ENCODE measurements at regions not wholly inside any gene's neighbourhood (a gene's known extent, or its start where the extent isn't known, plus 50 kb on each side); places are given as distances from the start of the nearest gene placed in this dataset.

- no peak overlapping the region for H3K27ac ChIP-seq
- TF ChIP-seq, protein P1, sequence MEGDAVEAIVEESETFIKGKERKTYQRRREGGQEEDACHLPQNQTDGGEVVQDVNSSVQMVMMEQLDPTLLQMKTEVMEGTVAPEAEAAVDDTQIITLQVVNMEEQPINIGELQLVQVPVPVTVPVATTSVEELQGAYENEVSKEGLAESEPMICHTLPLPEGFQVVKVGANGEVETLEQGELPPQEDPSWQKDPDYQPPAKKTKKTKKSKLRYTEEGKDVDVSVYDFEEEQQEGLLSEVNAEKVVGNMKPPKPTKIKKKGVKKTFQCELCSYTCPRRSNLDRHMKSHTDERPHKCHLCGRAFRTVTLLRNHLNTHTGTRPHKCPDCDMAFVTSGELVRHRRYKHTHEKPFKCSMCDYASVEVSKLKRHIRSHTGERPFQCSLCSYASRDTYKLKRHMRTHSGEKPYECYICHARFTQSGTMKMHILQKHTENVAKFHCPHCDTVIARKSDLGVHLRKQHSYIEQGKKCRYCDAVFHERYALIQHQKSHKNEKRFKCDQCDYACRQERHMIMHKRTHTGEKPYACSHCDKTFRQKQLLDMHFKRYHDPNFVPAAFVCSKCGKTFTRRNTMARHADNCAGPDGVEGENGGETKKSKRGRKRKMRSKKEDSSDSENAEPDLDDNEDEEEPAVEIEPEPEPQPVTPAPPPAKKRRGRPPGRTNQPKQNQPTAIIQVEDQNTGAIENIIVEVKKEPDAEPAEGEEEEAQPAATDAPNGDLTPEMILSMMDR (IDR thresholded peaks at IDR 0.05) = no peak
These were observed 453.2 kb upstream of the EPHA6 start for GRCh38 chr3:96361241-96361640.

GRCh38 chr3:96370637-96371036 is 443.8 kb upstream of the EPHA6 start:
- Histone ChIP-seq H3K36me3 (no peaks in the 10 kb centered on the region), H3K27me3 (replicated peaks; ENCODE audit: insufficient read depth) (no peaks in the 10 kb centered on the region), H3K27ac (no peak overlapping the region), H3K4me1 (ENCODE audit: control insufficient read depth in 1 of 2, low read depth in 2 of 2) (no peaks in the 10 kb centered on the region), H3K9me3 (no peaks in the 10 kb centered on the region), H3K4me3 (no peak overlapping the region)
- ATAC-seq (ENCODE audit: insufficient number of reproducible peaks, low FRiP score, low read depth) = no peak
- TF ChIP-seq, protein P1 (IDR thresholded peaks at IDR 0.05) = no peak
- no peak for DNase-seq (ENCODE audit: low spot score)

More at GRCh38 chr3:96361241-96361640, 453.2 kb upstream of the EPHA6 start:
- Histone ChIP-seq H3K27me3 (replicated peaks; ENCODE audit: insufficient read depth) (no peaks in the 10 kb centered on the region), H3K4me1 (ENCODE audit: control insufficient read depth in 1 of 2, low read depth in 2 of 2) (no peaks in the 10 kb centered on the region), H3K36me3 (no peaks in the 10 kb centered on the region), H3K4me3 (no peak overlapping the region), H3K9me3 (no peaks in the 10 kb centered on the region)
- ATAC-seq (ENCODE audit: insufficient number of reproducible peaks, low FRiP score, low read depth) (no peak), DNase-seq (ENCODE audit: low spot score) (no peak)

GRCh38 chr3:96410006-96410730 is 404.2 kb upstream of the EPHA6 start:
- ATAC-seq (ENCODE audit: insufficient number of reproducible peaks, low FRiP score, low read depth) = no peak
- H3K36me3 ChIP-seq = no peaks in the 10 kb centered on the region

DNA sequence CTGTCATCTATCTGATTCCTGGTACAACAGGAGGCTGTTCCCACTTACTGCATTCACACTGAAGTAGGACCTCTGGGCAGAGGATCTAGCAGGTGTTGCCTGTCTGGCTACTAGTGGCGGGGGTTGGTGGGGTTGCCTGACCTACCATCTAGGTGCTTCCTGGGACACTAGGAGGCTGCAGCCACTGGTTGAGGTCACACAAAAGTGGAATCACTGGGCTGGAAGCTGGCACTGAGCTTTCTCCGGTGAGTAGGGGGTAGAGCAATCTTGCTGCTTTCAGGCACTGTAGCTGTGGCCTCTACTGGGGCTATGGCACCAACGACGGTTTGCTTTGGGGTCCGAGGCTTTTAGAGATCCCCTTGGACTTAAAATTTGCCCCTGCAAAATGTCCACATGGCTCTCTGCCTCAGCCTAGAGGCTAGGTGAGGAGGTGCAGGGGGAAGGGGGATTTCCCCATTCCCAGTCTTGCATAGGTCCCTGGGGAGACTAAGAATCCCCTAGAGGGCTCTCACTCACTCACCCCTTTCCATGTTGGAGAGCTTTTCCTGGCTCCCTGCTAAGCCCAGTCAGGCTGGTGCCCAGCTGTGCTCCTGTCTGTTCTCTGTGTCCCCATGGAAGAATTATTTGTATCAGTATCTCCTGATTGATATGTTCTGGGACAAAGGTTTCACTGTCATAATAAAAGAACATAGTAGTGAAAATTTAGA is 397.7 kb upstream of the EPHA6 start:
- no peaks in the 10 kb centered on the region for H3K27me3 ChIP-seq (replicated peaks; ENCODE audit: insufficient read depth)
- H3K27ac ChIP-seq = no peak overlapping the region
- H3K4me1 ChIP-seq (ENCODE audit: control insufficient read depth in 1 of 2, low read depth in 2 of 2) = no peaks in the 10 kb centered on the region
- ATAC-seq (ENCODE audit: insufficient number of reproducible peaks, low FRiP score, low read depth) (no peak), DNase-seq (ENCODE audit: low spot score) (no peak)
- TF ChIP-seq, protein P1 (IDR thresholded peaks at IDR 0.05) = no peak
- no peaks in the 10 kb centered on the region for H3K9me3 ChIP-seq
- H3K36me3 ChIP-seq = no peaks in the 10 kb centered on the region
- H3K4me3 ChIP-seq = no peak overlapping the region

More at GRCh38 chr3:96410006-96410730, 404.2 kb upstream of the EPHA6 start:
- no peak for DNase-seq (ENCODE audit: low spot score)
- H3K9me3 ChIP-seq = no peaks in the 10 kb centered on the region
- H3K4me3 ChIP-seq = no peak overlapping the region
- H3K4me1 ChIP-seq (ENCODE audit: control insufficient read depth in 1 of 2, low read depth in 2 of 2) = no peaks in the 10 kb centered on the region
- no peak overlapping the region for H3K27ac ChIP-seq
- TF ChIP-seq, protein P1 (IDR thresholded peaks at IDR 0.05) = no peak
- no peaks in the 10 kb centered on the region for H3K27me3 ChIP-seq (replicated peaks; ENCODE audit: insufficient read depth)

- Histone ChIP-seq H3K4me3 (no peak overlapping the region), H3K9me3 (no peaks in the 10 kb centered on the region), H3K36me3 (no peaks in the 10 kb centered on the region), H3K4me1 (ENCODE audit: control insufficient read depth in 1 of 2, low read depth in 2 of 2) (no peaks in the 10 kb centered on the region), H3K27ac (no peak overlapping the region), H3K27me3 (replicated peaks; ENCODE audit: insufficient read depth) (no peaks in the 10 kb centered on the region)
- TF ChIP-seq, protein P1 (IDR thresholded peaks at IDR 0.05) = no peak
- ATAC-seq (ENCODE audit: insufficient number of reproducible peaks, low FRiP score, low read depth) (no peak), DNase-seq (ENCODE audit: low spot score) (no peak)
These were observed 386.3 kb upstream of the EPHA6 start for GRCh38 chr3:96428097-96428496.
